Caki2 (cell line): ENCODE measurements at regions not wholly inside any gene's neighbourhood (a gene's known extent, or its start where the extent isn't known, plus 50 kb on each side); places are given as distances from the start of the nearest gene placed in this dataset.

Source experiments
- DNase-seq: peaks from one replicate; pipeline ENCODE4 v3.0.0-alpha.2; 2015; ENCODE audit warnings: low read depth
- in situ Hi-C: cut with HindIII; loops from 2 replicates; pipeline ENCODE4 v1.10.0; 2016; ENCODE audit warnings: low sequenced_read_pairs, low pct_unique_long_range_greater_than_20kb, mixed read lengths

DNA sequence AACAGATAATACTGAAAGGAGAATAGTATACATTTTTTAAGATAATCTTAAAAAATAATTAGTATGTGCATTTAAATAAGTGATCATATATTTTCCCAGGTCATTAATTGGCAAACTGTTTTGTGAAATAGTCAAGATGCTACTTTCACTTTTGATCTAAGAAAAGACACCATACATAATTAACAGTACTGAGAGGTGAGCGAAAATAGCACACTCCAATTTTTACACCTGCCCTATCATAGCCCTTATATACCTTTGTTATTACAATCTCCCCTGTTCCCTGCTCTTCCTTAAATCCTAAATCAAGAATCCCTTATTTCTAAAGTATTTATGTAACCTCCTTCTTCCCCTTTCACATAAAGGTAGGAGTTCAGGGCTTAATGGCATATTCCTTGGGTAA is 500.1 kb upstream of the LRATD1 start:
- no peak for DNase-seq
- in situ Hi-C loops: no loop called here

GRCh38 chr2:14134771-14135170 is 497.7 kb upstream of the LRATD1 start:
- no peak for DNase-seq
- in situ Hi-C loops: no loop called here

DNA sequence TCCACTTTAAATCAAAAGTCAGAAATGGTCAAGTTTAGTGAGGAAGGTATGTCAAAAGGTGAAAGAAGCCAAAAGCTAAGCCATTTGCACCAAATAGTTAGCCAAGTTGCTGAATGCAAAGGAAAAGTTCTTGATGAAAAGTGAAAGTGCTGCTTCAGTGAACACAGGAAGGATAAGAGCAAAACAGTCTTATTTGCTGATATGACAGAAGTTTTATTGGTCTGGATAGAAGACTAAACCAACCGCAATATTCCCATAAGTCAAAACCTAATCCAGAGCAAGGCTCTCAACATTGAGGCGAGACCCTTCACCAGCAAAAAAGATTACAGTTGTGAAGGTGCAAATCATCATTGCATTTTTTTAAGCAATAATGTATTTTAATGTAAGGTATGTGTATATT is 496.5 kb upstream of the LRATD1 start:
- in situ Hi-C loops: no loop called here

GRCh38 chr2:14137643-14138042 is 494.9 kb upstream of the LRATD1 start:
- in situ Hi-C loops: no loop called here
- DNase-seq: no peak

More for the DNA sequence above, 496.5 kb upstream of the LRATD1 start:
- no peak for DNase-seq

DNA sequence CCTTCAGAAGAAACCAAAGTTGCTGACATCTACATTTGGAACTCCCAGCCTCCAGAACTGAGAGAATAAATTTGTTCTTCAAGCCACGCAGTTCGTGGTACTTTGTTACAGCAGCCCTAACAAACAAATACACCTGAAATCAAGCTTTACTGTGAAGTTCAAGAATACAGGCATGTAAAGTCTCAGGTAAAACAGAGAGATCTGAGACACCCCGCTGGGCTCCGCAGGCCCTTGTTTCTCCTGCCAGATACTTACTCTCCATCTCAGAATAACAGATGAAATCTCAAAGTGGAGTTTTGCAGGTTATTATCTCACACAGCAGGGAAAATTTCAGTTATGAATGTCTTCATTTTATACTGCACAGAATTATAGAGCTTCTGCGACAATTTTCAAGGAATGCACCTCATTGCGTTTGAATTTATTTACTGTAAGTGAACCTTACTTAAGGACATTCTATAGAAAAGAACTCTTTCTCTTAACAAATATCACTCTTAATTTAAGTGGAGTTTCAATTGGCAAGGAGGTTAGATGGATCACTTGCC is 492.4 kb upstream of the LRATD1 start:
- in situ Hi-C loops: no loop called here
- no peak for DNase-seq

DNA sequence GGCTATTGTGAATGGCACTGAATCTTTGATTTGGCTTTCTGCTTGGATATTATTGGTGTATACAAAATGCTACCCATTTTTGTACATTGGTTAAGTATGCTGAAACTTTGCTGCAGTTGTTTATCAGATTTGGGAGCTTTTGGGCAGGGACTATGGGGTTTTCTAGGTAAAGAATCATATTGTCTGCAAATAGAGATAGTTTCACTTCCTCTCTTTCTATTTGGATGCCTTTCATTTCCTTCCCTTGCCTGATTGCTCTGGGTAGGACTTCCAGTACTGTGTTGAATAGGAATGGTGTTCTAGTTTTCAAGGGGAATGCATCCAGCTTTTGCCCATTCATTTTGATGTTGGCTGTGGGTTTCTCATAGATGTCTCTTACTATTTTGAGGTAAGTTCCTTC is 489.1 kb upstream of the LRATD1 start:
- DNase-seq: no peak
- in situ Hi-C loops: no loop called here

GRCh38 chr2:14148216-14148615 is 484.3 kb upstream of the LRATD1 start:
- in situ Hi-C loops: no loop called here
- DNase-seq: no peak

- in situ Hi-C loops: no loop called here
- no peak for DNase-seq
Observed at GRCh38 chr2:14157816-14158215, 474.7 kb upstream of the LRATD1 start.

- no peak for DNase-seq
- in situ Hi-C loops: no loop called here
Observed at GRCh38 chr2:14180333-14180732, 452.2 kb upstream of the LRATD1 start.

- no peak for DNase-seq
- in situ Hi-C loops: no loop called here
Observed at GRCh38 chr2:14182227-14182946, 450.1 kb upstream of the LRATD1 start.

GRCh38 chr2:14185906-14186305 is 446.6 kb upstream of the LRATD1 start:
- in situ Hi-C loops: no loop called here
- DNase-seq: no peak

DNA sequence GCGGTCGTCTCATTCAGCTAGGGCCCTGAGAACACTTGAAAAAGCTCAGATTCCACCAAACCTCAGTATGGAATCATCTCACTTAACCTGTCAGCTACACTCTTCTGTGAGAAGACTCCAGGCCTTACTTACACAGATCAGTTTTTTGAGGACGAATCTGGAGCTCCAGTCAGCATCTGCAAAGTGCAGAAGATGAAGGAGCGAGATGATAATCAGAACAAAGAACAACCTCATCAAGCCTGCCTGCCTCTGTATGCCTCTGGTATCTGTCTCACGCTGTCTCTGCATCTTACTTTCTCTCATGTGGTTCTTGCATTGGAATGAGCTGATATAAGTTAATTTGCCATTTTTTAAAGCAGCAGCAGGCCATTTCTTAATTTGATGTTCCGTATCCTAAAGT is 444.1 kb upstream of the LRATD1 start:
- no peak for DNase-seq
- in situ Hi-C loops: no loop called here

DNA sequence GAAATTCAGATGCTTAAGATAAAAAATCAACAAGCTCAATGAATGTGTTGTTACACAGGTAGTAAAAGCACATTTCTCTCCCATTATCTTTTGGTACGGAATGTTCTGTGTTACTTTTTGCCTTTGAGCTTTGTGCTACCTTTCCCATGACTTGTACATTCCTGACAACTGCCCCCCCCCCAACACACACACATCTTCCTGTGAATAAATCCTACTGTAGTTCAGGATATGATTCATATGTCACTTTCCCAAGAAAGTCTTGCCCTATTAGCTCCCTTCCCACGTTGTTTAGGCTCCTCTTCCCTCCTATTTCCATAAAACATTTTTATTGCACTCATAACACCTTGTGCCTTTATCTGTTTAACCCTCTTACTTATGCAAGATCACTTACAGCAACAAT is 442.6 kb upstream of the LRATD1 start:
- in situ Hi-C loops: no loop called here

GRCh38 chr2:14194233-14194632 is 438.3 kb upstream of the LRATD1 start:
- in situ Hi-C loops: no loop called here

More for the DNA sequence above, 442.6 kb upstream of the LRATD1 start:
- no peak for DNase-seq

DNA sequence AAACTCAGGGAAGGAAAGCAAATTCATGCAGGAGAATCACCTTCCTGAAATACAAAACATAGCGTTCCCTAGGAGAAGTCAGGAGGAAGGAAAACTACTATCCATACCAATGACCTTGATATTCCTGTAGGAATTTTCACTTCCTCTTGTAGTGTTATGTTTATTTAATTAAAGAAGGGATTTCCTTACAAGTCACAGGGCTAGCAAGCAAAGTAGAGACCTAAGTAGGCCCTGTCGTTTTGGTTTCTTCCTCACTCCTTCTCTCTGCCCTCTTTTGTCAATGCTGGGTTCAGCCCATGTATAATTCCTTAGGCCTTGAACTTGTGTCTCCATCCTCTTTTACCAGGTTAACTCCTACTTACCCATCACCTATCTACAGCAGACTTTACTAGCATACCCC is 435.2 kb upstream of the LRATD1 start:
- DNase-seq: no peak
- in situ Hi-C loops: no loop called here

More at GRCh38 chr2:14194233-14194632, 438.3 kb upstream of the LRATD1 start:
- no peak for DNase-seq

DNA sequence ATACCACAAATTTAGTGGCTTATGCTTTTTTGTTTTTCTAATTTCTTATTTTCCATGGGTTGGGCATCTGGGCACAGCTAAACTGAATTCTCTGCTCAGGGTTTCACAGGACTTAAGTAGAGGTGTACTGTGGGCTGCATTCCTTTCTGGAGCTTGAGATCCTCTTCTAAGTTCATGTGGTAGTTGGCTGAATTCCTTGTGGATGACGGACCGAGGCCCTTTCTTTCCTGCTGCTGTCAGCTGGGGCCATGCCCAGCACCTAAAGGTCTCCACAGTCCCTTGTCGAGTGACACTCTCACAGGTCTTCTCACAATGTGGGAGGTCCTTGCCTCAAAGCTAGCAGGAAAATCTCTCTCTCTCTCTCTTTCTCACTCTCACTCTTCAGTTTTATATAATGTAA is 433.5 kb upstream of the LRATD1 start:
- no peak for DNase-seq
- in situ Hi-C loops: no loop called here

- no peak for DNase-seq
- in situ Hi-C loops: no loop called here
Observed at GRCh38 chr2:14219306-14219705, 413.2 kb upstream of the LRATD1 start.

- no peak for DNase-seq
- in situ Hi-C loops: no loop called here
Observed at GRCh38 chr2:14220101-14220500, 412.4 kb upstream of the LRATD1 start.

DNA sequence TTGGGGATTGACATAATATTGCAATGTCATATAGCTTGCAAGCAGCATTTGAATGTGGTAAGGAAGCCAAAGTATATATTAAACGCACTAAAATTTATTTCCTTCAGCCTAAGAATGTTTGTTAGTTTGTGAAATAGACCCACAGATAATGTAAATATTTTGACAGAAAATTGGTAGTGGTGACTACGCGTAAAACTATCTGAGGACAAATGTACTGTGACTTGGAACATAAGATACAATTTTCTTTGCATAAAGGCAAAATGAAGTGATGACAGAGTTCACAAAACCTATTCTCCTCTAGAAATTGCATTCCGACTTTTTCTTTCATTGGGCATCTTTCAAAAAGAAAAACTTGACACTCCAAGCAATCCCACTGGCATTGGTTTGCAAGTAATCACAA is 411.1 kb upstream of the LRATD1 start:
- in situ Hi-C loops: no loop called here
- no peak for DNase-seq

DNA sequence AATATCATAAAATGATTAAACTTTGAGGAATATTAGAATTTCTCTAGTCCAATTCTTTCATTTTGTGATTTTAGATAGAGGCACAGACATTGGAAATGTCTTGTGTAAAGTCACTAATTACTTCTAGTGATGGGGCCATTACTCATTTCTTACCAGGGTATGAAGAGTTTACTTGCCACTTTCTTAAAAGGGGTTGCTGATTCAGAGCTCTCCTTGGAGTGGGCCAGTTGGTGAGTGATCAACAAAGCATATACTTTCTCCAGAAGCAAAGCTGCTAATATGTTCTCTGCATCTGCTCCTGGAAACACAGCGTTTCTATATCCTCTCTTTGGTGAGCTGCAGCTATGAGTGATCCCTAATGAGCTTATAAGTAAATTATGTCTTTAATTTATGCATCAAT is 408.9 kb upstream of the LRATD1 start:
- in situ Hi-C loops: no loop called here
- no peak for DNase-seq
